ENCODE measurements at regions not wholly inside any gene's neighbourhood (a gene's known extent, or its start where the extent isn't known, plus 50 kb on each side); places are given as distances from the start of the nearest gene placed in this dataset.

- TF ChIP-seq POLR2AphosphoS5 (IDR thresholded peaks at IDR 0.05) (no peak), EP300 (IDR thresholded peaks at IDR 0.05) (no peak), CTCF (IDR thresholded peaks at IDR 0.05) (no peak), POLR2A (IDR thresholded peaks at IDR 0.05; ENCODE audit: low read depth) (no peak)
Measured at GRCh38 chr13:59034198-59034597, 1129.5 kb downstream of the DIAPH3 start.
